Vagina (tissue), 2 donors: ENCODE measurements at regions not wholly inside any gene's neighbourhood (a gene's known extent, or its start where the extent isn't known, plus 50 kb on each side); places are given as distances from the start of the nearest gene placed in this dataset.

Experiments
- DNase-seq, 2 donors: peaks; one replicate each; pipeline ENCODE4 v3.0.0-alpha.2; 2017; ENCODE audit errors: extremely low spot score in 2 of 2
- H3K27ac ChIP-seq: fragments of 200-600 bp; sonication (generic); one replicate; pipeline ENCODE4 v1.5.1; 2019
- H3K27me3 ChIP-seq: fragments of 200-600 bp; sonication (generic); one replicate; pipeline ENCODE4 v1.5.1; 2019
- H3K36me3 ChIP-seq, 2 donors: fragments of 200-600 bp; sonication (generic); one replicate each; pipeline ENCODE4 v1.5.1; 2017 to 2019
- H3K4me1 ChIP-seq: fragments of 200-600 bp; sonication (generic); one replicate; pipeline ENCODE4 v1.5.1; 2019
- H3K4me3 ChIP-seq, 2 donors: fragments of 200-600 bp; sonication (generic); 1 replicate in 1 of 2; 2 replicates in 1 of 2; pipeline ENCODE4 v1.5.1; 2016 to 2019
- H3K9me3 ChIP-seq: fragments of 200-600 bp; sonication (generic); one replicate; pipeline ENCODE4 v1.5.1; 2019
- POLR2A ChIP-seq, 2 donors: fragments of 450-650 bp; IDR thresholded peaks; one replicate each; pipeline ENCODE4 v1.6.1; 2017; ENCODE audit warnings: antibody characterized with exemption in 2 of 2, mild to moderate bottlenecking in 2 of 2, moderate library complexity in 2 of 2
- POLR2AphosphoS5 ChIP-seq, 2 donors: sonication (generic); formaldehyde crosslinking; IDR thresholded peaks; one replicate each; pipeline ENCODE4 v1.9.0; 2017; ENCODE audit warnings: antibody characterized with exemption in 2 of 2, mild to moderate bottlenecking in 2 of 2, low read depth in 1 of 2; ENCODE audit not compliant: insufficient read depth in 1 of 2
- intact Hi-C: fragments of 100-400 bp; cut with DNase I; formaldehyde crosslinking; loops from one replicate; pipeline ENCODE4 v1.15.1; 2023
- TF ChIP-seq, protein P1 (sequence below), 3 experiments: fragments of 450-650 bp in 2 of 3; fragments of 200-600 bp in 1 of 3; sonication (generic) in 1 of 3; IDR thresholded peaks; one replicate each; pipeline ENCODE4 v1.5.1; 2017 to 2019; ENCODE audit warnings: antibody characterized with exemption in 3 of 3, mild to moderate bottlenecking in 2 of 3, moderate library complexity in 2 of 3

DNA sequence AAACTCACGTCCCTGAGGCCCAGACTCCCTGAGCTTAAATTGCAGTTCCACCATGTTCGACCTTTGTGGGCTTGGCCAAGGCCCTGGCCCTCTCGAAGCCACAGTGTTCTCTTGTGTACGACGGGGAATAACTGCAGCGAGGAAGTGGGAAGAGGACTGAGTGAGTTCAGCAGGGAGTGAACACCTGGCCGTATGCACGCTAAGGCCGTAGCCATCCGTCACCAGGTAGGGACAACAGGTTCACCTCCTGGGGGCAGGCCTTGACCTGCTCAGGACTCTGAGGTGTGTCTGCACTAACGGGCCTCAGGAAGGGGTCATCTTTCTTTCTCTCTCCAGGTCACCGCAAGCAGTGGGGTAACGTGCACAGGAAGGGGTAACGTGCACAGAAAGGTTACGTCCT, 67.2 kb upstream of the CTBP2 start:
- TF ChIP-seq POLR2AphosphoS5 (IDR thresholded peaks at IDR 0.05; ENCODE audit: insufficient read depth in 1 of 2, low read depth in 1 of 2) (no peak), POLR2A (IDR thresholded peaks at IDR 0.05) (no peak)
- TF ChIP-seq, protein P1, sequence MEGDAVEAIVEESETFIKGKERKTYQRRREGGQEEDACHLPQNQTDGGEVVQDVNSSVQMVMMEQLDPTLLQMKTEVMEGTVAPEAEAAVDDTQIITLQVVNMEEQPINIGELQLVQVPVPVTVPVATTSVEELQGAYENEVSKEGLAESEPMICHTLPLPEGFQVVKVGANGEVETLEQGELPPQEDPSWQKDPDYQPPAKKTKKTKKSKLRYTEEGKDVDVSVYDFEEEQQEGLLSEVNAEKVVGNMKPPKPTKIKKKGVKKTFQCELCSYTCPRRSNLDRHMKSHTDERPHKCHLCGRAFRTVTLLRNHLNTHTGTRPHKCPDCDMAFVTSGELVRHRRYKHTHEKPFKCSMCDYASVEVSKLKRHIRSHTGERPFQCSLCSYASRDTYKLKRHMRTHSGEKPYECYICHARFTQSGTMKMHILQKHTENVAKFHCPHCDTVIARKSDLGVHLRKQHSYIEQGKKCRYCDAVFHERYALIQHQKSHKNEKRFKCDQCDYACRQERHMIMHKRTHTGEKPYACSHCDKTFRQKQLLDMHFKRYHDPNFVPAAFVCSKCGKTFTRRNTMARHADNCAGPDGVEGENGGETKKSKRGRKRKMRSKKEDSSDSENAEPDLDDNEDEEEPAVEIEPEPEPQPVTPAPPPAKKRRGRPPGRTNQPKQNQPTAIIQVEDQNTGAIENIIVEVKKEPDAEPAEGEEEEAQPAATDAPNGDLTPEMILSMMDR (IDR thresholded peaks at IDR 0.05) = no peak

DNA sequence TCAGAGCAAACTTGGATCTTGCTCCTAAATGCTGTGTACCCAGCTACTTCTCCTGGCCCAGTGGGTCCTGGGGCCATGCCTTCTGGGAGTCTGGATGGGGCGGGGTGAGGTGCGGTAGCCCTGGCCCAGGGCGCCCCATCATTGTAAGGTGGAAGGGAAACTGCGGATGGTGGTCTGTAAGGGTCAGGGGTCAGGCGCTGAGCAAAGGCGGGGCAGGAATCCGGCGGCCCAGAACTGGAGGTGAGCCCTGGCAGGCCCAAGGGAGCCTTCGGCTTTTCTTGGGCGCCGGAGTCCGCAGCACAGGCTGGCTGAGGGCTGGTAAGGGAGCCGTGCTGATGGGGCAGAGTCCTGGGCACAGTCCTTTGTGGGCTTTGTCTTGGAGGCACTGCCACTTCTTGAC, 66.5 kb upstream of the CTBP2 start:
- no peak for TF ChIP-seq POLR2A (IDR thresholded peaks at IDR 0.05)
- TF ChIP-seq, protein P1 (IDR thresholded peaks at IDR 0.05) = no peak
- no peak for TF ChIP-seq POLR2AphosphoS5 (IDR thresholded peaks at IDR 0.05; ENCODE audit: insufficient read depth in 1 of 2, low read depth in 1 of 2)
- DNase-seq = peak in 1 of 2 donors; percentile 58
- no peaks in the 10 kb centered on the region for H3K9me3 ChIP-seq
- H3K27me3 ChIP-seq = no peaks in the 10 kb centered on the region
- H3K36me3 ChIP-seq = no peaks in the 10 kb centered on the region
- no peak overlapping the region for H3K27ac ChIP-seq
- intact Hi-C loops = no loop called here
- H3K4me1 ChIP-seq = peaks cover 9% of the 10 kb centered on the region
- no peak overlapping the region for H3K4me3 ChIP-seq

More for the DNA sequence above, 67.2 kb upstream of the CTBP2 start:
- Histone ChIP-seq H3K36me3 (no peaks in the 10 kb centered on the region), H3K9me3 (no peaks in the 10 kb centered on the region), H3K4me1 (peaks cover 12% of the 10 kb centered on the region), H3K4me3 (no peak overlapping the region), H3K27ac (no peak overlapping the region), H3K27me3 (no peaks in the 10 kb centered on the region)
- DNase-seq = peak in 1 of 2 donors; percentile 74
- intact Hi-C loops = no loop called here

DNA sequence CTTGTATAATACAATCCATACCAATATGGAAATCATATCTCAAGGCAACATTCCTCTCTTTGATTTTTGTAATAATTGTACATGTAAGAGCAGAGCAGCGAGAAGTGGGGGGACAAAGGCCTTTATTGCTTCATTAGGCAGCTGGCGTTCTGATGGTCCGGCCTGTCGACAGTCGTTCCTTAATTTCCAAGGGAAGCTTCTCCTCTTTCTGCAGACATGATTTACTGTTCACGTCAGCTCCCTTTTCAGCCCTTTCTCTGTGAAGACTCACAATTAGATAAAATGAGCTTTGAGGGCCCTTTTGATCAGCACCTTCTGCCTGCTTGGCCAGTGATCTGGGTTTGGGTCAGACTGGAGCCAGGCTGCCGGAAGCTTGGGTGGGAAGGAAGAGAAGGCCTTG, 65.6 kb upstream of the CTBP2 start:
- Histone ChIP-seq H3K27me3 (no peaks in the 10 kb centered on the region), H3K4me3 (no peak overlapping the region), H3K27ac (no peak overlapping the region), H3K4me1 (peaks cover 1% of the 10 kb centered on the region), H3K9me3 (no peaks in the 10 kb centered on the region), H3K36me3 (no peaks in the 10 kb centered on the region)
- no peak for DNase-seq
- TF ChIP-seq, protein P1 (IDR thresholded peaks at IDR 0.05) = no peak
- no peak for TF ChIP-seq POLR2A (IDR thresholded peaks at IDR 0.05)
- no peak for TF ChIP-seq POLR2AphosphoS5 (IDR thresholded peaks at IDR 0.05; ENCODE audit: insufficient read depth in 1 of 2, low read depth in 1 of 2)
- intact Hi-C loops = no loop called here

DNA sequence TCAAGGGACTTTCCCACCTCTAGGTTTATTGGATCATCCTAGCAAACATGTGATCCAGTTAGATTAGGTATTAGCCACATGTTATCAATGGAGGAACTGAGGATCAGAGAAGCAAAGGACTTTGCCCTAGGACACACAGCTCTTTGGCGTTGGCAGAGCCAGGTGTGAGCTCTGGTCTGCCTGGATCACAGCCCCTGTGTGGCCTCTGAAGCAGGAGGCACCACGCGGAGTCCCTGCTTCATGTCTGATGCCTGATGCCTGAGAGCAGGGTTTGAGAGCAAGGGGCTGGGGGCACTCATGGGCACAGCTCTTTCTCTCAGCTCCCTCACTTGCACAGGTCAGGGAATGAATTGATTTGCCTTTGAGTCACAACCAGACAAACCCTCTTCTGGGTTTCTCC, 64.7 kb upstream of the CTBP2 start:
- no peaks in the 10 kb centered on the region for H3K9me3 ChIP-seq
- H3K4me1 ChIP-seq = no peaks in the 10 kb centered on the region
- intact Hi-C loops = no loop called here
- H3K27ac ChIP-seq = no peak overlapping the region
- TF ChIP-seq POLR2AphosphoS5 (IDR thresholded peaks at IDR 0.05; ENCODE audit: insufficient read depth in 1 of 2, low read depth in 1 of 2) (no peak), POLR2A (IDR thresholded peaks at IDR 0.05) (no peak)
- TF ChIP-seq, protein P1 (IDR thresholded peaks at IDR 0.05) = no peak
- DNase-seq = no peak
- no peaks in the 10 kb centered on the region for H3K36me3 ChIP-seq
- no peaks in the 10 kb centered on the region for H3K27me3 ChIP-seq
- no peak overlapping the region for H3K4me3 ChIP-seq

DNA sequence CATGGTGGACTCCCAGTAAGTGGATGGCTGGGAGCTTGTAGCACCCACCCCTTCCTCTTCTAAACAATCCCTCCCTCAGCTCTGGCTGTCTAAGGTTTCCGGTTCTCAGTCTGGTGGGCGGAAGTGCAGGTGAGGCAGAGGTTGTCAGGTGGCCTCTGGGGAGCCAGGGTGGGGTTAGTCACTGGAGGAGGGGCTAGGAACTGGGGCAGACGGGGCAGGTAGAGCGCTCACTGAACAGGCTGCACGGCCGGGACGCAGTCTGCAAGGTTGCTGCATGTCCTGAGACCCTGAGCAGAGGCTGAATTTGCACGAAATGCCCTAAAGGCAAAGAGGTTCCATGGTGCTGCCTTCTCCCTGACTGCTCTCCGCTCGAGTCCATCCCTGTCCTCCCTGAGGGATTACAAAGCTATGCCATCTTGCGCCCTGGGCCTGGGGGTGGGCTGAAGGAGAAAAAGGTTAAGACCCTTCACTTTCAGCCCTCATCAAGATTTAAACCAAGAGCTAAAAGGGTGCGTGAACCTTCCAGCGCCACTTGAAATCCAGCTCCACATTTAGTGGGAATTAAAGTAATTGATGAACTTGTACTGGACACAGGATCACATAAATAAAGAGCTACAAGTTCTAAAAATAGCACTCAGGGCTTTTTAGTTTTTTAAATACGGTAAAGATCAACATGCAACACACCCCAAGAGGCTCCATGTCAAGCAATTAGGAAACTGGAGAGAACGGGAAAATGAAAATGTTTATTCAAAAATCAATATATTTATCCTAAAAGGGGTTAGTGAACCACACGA, 62.3 kb upstream of the CTBP2 start:
- intact Hi-C loops = no loop called here
- Histone ChIP-seq H3K27me3 (no peaks in the 10 kb centered on the region), H3K4me1 (no peaks in the 10 kb centered on the region), H3K36me3 (no peaks in the 10 kb centered on the region), H3K27ac (no peak overlapping the region), H3K9me3 (no peaks in the 10 kb centered on the region), H3K4me3 (no peak overlapping the region)
- DNase-seq = no peak
- TF ChIP-seq POLR2A (IDR thresholded peaks at IDR 0.05) (no peak), POLR2AphosphoS5 (IDR thresholded peaks at IDR 0.05; ENCODE audit: insufficient read depth in 1 of 2, low read depth in 1 of 2) (no peak)
- TF ChIP-seq, protein P1 (IDR thresholded peaks at IDR 0.05) = no peak
